Stimulated activated effector memory CD8-positive, alpha-beta T cell treated with anti-CD3 and anti-CD28 coated beads, Interleukin-12 subunit alpha, Interleukin-12 subunit beta, amount 100 ng/mL, for 72 hours (primary cell): ENCODE measurements at regions not wholly inside any gene's neighbourhood (a gene's known extent, or its start where the extent isn't known, plus 50 kb on each side); places are given as distances from the start of the nearest gene placed in this dataset.
"Not testable (repeated sequence)": the region's sequence is repeated elsewhere in the genome, so short reads cannot be mapped to it uniquely, and the experiment has no call there.

ENCODE experiments used
- ATAC-seq: fragments of 150-1000 bp; cut with Tn5 transposase; 2 replicates; pipeline ENCODE4 v1.10.0; 2021
- DNase-seq, 2 donors: peaks; one replicate each; pipeline ENCODE4 v3.0.0; 2021 to 2022; ENCODE audit warnings: low spot score in 2 of 2
- H3K27ac Mint-ChIP-seq: one replicate; pipeline ENCODE4 v1.8.0; 2022; ENCODE audit warnings: mild to moderate bottlenecking, mixed read lengths
- H3K36me3 Mint-ChIP-seq: one replicate; pipeline ENCODE4 v1.8.0; 2022; ENCODE audit warnings: mild to moderate bottlenecking, mixed read lengths
- H3K4me1 Mint-ChIP-seq: one replicate; pipeline ENCODE4 v1.8.0; 2022; ENCODE audit warnings: mixed read lengths
- H3K4me3 Mint-ChIP-seq: one replicate; pipeline ENCODE4 v1.8.0; 2022; ENCODE audit warnings: mild to moderate bottlenecking, mixed read lengths
- H3K9me3 Mint-ChIP-seq: one replicate; pipeline ENCODE4 v1.8.0; 2022; ENCODE audit warnings: mixed read lengths

DNA sequence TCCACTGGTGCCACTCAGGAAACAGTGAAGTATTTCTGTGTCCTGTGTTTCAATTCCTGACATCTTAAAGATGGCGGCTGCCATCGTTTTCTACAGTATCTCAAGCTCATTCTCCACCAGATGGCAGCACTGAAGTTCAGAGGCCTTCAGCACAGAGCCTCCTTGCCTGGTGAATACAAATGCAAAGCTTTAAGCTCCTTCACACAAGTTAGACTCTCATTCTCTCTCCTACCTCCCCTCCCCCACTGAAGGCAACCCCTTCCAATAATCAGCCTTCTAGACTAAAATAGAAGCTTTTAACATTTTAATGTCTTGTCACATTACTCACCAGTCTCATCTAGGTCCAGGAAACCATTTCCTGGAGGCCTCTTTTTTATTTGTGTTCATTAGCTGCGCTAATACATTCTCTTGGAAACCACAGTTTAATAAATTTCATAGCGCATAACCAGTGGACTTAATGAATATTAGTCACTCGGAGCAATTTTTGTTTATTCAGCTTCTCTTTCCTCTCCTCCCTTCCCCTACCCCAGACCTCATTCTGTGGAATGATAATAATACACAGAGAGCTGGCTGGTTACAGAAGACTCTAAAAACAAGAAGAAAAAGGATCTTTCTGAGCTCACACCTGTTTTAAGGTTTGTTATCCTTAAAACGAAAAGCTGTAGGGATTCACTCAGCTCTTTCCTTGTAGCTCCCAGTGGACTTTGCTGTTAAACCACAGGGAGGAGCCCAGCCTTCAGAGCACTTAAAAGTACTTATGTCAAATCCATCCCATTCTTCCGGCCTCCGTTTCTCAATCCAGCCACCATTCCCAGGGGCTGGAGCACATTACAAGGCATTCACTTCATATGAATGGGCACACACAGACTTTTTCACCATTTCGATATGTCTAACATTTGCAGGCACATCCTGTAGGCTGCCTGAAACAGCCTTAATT, 384.9 kb downstream of the HLX start:
- peaks cover 4% of the 10 kb centered on the region for H3K9me3 Mint-ChIP-seq
- ATAC-seq (peak; percentile 71), DNase-seq (peak; percentile 9 to 59)
- no peak overlapping the region for H3K27ac Mint-ChIP-seq
- H3K36me3 Mint-ChIP-seq = no peaks in the 10 kb centered on the region
- no peak overlapping the region for H3K4me3 Mint-ChIP-seq
- no peaks in the 10 kb centered on the region for H3K4me1 Mint-ChIP-seq

GRCh38 chr1:221264848-221265247, 385.6 kb downstream of the HLX start:
- Mint-ChIP-seq H3K4me1 (no peaks in the 10 kb centered on the region), H3K4me3 (no peak overlapping the region), H3K9me3 (peaks cover 4% of the 10 kb centered on the region), H3K27ac (no peak overlapping the region), H3K36me3 (no peaks in the 10 kb centered on the region)
- DNase-seq (no peak), ATAC-seq (no peak)

DNA sequence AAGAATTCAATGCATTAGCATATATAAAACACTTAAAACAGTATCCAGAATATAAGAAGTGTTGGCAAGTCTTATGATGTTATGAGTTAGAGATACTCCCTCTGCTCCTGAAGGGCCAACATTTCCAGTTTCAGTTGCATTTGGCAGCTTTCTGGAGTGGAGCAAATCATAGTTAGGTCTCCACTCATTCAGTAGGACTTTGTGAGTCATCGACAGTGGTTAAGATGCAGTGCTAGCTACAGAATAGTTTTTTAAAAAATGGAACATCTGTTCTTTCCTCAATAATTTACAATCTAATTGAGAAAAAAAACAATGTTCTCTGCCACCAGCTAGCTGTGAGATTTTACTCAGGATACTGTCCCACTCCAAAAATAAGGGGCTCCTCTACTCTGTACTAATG, 389.1 kb downstream of the HLX start:
- no peak for DNase-seq
- H3K4me3 Mint-ChIP-seq = no peak overlapping the region
- H3K27ac Mint-ChIP-seq = no peak overlapping the region
- no peaks in the 10 kb centered on the region for H3K9me3 Mint-ChIP-seq
- no peaks in the 10 kb centered on the region for H3K36me3 Mint-ChIP-seq
- ATAC-seq = peak; percentile 48
- H3K4me1 Mint-ChIP-seq = no peaks in the 10 kb centered on the region

- ATAC-seq (no peak), DNase-seq (no peak)
- Mint-ChIP-seq H3K36me3 (no peaks in the 10 kb centered on the region), H3K4me3 (no peak overlapping the region), H3K27ac (no peak overlapping the region), H3K4me1 (no peaks in the 10 kb centered on the region), H3K9me3 (no peaks in the 10 kb centered on the region)
Observed at GRCh38 chr1:221271701-221272100, 392.5 kb downstream of the HLX start.

GRCh38 chr1:221272940-221273339, 393.7 kb downstream of the HLX start:
- H3K27ac Mint-ChIP-seq = no peak overlapping the region
- no peaks in the 10 kb centered on the region for H3K4me1 Mint-ChIP-seq
- DNase-seq (no peak), ATAC-seq (no peak)
- no peak overlapping the region for H3K4me3 Mint-ChIP-seq
- H3K36me3 Mint-ChIP-seq = no peaks in the 10 kb centered on the region
- no peaks in the 10 kb centered on the region for H3K9me3 Mint-ChIP-seq

- H3K27ac Mint-ChIP-seq = no peak overlapping the region
- H3K4me3 Mint-ChIP-seq = no peak overlapping the region
- H3K4me1 Mint-ChIP-seq = no peaks in the 10 kb centered on the region
- no peaks in the 10 kb centered on the region for H3K36me3 Mint-ChIP-seq
- no peak for DNase-seq
- no peak for ATAC-seq
- no peaks in the 10 kb centered on the region for H3K9me3 Mint-ChIP-seq
Observed at GRCh38 chr1:221274373-221274772, 395.1 kb downstream of the HLX start.

DNA sequence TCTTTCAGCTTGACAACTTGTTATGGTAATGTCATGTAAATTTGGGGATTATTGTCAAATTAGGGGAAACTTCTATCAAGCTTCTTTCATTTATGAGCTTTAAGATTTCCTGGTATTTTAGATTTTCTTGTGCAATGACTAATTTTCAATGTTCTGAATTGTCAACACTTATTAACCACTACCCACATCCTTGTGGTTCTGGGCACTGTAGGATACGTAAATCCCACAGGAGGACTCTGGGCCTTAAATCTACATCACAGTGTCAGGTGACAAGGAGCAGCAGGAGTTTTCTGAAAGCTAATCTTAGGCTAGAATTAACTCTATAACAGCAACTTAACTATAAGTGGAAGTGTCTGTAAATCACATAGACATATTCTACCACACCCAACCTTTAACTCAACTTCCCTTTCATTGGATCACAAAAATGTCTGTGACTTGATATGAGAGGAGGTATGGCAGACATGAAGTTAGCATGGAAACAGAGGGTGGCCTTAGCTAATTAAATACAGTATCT, 397.7 kb downstream of the HLX start:
- Mint-ChIP-seq H3K9me3 (no peaks in the 10 kb centered on the region), H3K27ac (no peak overlapping the region), H3K4me3 (no peak overlapping the region), H3K4me1 (no peaks in the 10 kb centered on the region), H3K36me3 (no peaks in the 10 kb centered on the region)
- no peak for DNase-seq
- ATAC-seq = no peak

DNA sequence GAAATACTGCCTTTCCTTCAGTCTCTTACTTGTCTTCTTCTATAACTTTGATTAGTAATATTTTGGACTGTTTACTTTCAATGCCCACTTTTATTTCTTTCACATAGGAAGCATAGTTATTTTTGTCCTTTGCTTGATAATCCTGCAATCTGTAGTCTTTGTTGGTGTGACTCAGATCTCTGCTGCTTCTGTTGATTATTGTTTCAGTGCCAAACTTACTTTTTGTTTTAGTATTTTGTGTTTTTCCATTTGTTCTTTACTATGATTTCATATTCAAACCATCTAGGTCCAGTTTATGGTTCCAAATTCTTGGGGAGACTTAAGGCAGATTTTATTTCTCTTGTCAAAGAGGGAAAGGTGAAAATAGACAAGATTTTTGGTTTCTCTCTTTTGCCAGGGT, 399.9 kb downstream of the HLX start:
- ATAC-seq (no peak), DNase-seq (no peak)
- Mint-ChIP-seq H3K4me1 (no peaks in the 10 kb centered on the region), H3K4me3 (no peak overlapping the region), H3K9me3 (no peaks in the 10 kb centered on the region), H3K36me3 (no peaks in the 10 kb centered on the region), H3K27ac (no peak overlapping the region)

DNA sequence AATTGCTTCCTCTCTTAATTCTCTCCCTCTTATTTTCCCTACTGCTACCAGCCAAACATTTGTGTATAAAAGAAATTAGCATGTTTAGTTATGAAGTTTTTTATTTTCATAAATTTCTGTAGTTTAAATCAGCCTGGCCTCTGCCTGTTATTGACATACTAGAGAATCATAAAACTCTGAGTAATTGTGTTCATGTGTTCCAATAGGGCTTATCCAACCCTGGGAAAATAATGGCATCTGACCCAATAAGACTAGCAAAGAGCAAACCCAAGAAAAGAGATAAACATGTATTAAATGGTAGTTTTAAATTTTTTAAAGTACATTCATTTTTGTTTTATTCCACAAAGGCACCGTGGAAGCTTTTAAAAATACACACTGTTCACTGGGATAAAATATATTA, 404.3 kb downstream of the HLX start:
- no peak overlapping the region for H3K4me3 Mint-ChIP-seq
- DNase-seq (no peak), ATAC-seq (no peak)
- no peaks in the 10 kb centered on the region for H3K36me3 Mint-ChIP-seq
- no peaks in the 10 kb centered on the region for H3K9me3 Mint-ChIP-seq
- H3K4me1 Mint-ChIP-seq = no peaks in the 10 kb centered on the region
- no peak overlapping the region for H3K27ac Mint-ChIP-seq

GRCh38 chr1:221284028-221284427, 404.8 kb downstream of the HLX start:
- DNase-seq (no peak), ATAC-seq (no peak)
- Mint-ChIP-seq H3K4me1 (no peaks in the 10 kb centered on the region), H3K27ac (no peak overlapping the region), H3K9me3 (no peaks in the 10 kb centered on the region), H3K4me3 (no peak overlapping the region), H3K36me3 (no peaks in the 10 kb centered on the region)

DNA sequence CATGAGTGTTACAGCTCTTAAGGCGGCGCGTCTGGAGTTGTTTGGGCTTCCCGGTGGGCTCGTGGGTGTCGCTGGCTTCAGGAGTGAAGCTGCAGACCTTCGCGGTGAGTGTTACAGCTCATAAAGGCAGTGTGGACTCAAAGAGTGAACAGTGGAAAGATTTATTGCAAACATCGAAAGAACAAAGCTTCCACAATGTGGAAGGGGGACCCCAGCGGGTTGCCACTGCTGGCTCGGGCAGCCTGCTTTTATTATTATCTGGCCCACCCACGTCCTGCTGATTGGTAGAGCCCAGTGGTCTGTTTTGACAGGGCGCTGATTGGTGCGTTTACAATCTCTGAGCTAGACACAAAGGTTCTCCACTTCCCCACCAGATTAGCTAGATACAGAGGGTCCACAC, 405.7 kb downstream of the HLX start:
- H3K9me3 Mint-ChIP-seq, H3K4me1 Mint-ChIP-seq, ATAC-seq, H3K36me3 Mint-ChIP-seq, H3K27ac Mint-ChIP-seq, H3K4me3 Mint-ChIP-seq, DNase-seq: not testable (repeated sequence)

DNA sequence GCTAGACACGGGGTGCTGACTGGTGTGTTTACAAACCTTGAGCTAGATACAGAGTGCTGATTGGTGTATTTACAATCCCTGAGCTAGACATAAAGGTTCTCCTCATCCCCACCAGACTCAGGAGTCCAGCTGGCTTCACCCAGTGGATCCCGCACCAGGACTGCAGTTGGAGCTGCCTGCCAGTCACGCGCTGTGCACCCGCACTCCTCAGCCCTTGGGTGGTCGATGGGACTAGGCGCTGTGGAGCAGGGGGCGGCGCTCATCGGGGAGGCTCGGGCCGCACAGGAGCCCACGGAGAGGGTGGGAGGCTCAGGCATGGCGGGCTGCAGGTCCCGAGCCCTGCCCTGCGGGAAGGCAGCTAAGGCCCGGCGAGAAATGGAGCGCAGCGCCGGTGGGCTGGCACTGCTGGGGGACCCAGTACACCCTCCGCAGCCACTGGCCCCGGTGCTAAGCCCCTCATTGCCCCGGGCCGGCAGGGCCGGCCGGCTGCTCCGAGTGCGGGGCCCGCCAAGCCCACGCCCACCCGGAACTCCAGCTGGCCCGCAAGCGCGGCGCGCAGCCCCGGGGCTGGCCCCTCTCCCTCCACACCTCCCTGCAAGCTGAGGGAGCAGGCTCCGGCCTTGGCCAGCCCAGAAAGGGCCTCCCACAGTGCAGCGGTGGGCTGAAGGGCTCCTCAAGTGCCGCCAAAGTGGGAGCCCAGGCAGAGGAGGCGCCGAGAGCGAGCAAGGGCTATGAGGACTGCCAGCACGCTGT, 406.4 kb downstream of the HLX start:
- H3K27ac Mint-ChIP-seq, H3K4me3 Mint-ChIP-seq, H3K4me1 Mint-ChIP-seq, H3K9me3 Mint-ChIP-seq, H3K36me3 Mint-ChIP-seq, ATAC-seq, DNase-seq: not testable (repeated sequence)

- no peak overlapping the region for H3K27ac Mint-ChIP-seq
- no peaks in the 10 kb centered on the region for H3K4me1 Mint-ChIP-seq
- ATAC-seq = no peak
- H3K36me3 Mint-ChIP-seq = no peaks in the 10 kb centered on the region
- H3K9me3 Mint-ChIP-seq = no peaks in the 10 kb centered on the region
- DNase-seq = no peak
- H3K4me3 Mint-ChIP-seq = no peak overlapping the region
Observed at GRCh38 chr1:221286399-221286798, 407.2 kb downstream of the HLX start.

- ATAC-seq (no peak), DNase-seq (no peak)
- H3K4me1 Mint-ChIP-seq = no peaks in the 10 kb centered on the region
- H3K9me3 Mint-ChIP-seq = no peaks in the 10 kb centered on the region
- no peak overlapping the region for H3K27ac Mint-ChIP-seq
- H3K36me3 Mint-ChIP-seq = no peaks in the 10 kb centered on the region
- H3K4me3 Mint-ChIP-seq = no peak overlapping the region
Observed at GRCh38 chr1:221289103-221289502, 409.9 kb downstream of the HLX start.

DNA sequence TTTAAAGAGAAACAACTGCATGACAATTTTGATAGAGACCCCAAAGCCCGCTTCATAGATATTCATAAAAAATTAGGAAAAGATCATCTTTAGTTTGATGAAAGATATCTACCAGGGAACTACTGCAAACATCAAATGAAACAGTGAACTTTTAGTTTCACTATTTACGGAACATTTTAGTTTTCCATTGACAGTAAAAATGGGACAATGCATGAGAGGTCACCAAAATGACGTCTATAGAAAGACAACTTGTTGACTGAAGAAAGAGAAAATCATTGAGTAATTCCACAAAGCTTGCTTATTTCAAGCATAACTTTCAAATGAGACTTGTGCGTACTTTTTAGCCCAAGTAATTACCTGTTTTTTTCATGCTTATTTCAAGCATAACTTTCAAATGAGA, 411.4 kb downstream of the HLX start:
- Mint-ChIP-seq H3K4me1 (no peaks in the 10 kb centered on the region), H3K36me3 (no peaks in the 10 kb centered on the region), H3K4me3 (no peak overlapping the region), H3K9me3 (no peaks in the 10 kb centered on the region), H3K27ac (no peak overlapping the region)
- DNase-seq (no peak), ATAC-seq (no peak)

DNA sequence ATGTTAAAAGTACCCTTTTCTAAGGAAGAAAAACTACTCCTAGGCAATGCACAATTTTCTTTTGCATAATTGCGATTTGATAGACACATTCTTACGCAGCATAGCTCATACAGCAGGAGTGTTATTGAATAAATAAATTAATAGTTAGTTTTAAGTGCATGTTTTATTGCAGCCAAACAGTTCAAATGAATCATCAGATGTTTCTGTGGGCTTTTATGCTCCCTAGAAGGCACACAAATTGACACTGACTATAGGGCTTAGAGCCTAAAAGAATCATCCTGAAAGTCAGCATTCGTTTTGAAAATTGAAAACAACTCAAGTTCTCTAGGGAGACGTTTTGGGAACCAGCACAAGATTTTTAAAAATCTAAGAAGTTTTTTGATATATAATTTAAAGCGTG, 411.9 kb downstream of the HLX start:
- Mint-ChIP-seq H3K4me1 (no peaks in the 10 kb centered on the region), H3K36me3 (no peaks in the 10 kb centered on the region), H3K9me3 (no peaks in the 10 kb centered on the region), H3K4me3 (no peak overlapping the region), H3K27ac (no peak overlapping the region)
- ATAC-seq = no peak
- no peak for DNase-seq
